GM18520 (cell line): ENCODE measurements at regions not wholly inside any gene's neighbourhood (a gene's known extent, or its start where the extent isn't known, plus 50 kb on each side); places are given as distances from the start of the nearest gene placed in this dataset.
"Not testable (repeated sequence)": the region's sequence is repeated elsewhere in the genome, so short reads cannot be mapped to it uniquely, and the experiment has no call there.

Source experiments
- ATAC-seq: cut with Tn5 transposase; IDR thresholded peaks from one replicate; pipeline ENCODE4 v1.9.1; 2021; ENCODE audit not compliant: unreplicated experiment

GRCh38 chr11:23320131-23320530 is 459.9 kb upstream of the CCDC179 start:
- ATAC-seq: no peak

- ATAC-seq: not testable (repeated sequence)
Observed at GRCh38 chr11:23335586-23335985, 475.3 kb upstream of the CCDC179 start.

DNA sequence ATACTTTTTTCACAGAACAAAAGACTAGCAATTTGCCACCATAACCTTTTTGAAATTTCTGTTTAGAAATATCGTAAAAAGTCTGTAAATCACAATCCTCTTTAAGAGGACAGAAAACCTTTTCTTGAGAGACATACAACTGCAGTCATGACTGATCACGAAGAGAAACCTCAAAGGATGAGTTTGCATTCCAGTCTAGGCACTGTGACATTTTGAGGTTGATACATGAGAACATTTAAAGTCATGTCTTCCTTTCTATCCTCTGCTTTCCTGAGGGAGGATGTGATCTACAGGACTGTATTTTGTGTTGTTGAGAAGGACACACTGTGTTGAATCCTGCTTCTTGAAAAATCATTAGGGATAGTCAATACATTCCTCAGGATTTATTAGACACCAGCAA is 476.7 kb upstream of the CCDC179 start:
- no peak for ATAC-seq

DNA sequence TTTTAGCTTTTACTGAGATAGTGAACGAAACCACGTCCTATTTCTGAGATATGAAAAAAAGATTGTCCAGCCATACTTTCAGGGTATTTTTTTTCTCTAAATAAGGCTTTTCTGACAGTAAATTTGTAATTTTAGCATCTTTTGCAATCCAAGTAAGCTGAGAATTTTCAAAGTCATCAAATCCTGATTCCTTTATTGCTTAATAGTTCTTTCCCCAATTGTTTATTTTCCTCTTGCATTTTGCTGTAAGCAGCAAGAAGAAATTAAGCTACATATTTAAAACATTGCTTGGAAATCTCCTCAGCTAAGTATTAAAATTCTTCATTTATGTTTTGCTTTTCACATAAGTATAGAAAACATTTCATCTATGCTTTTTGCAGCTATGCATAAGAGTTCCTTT is 493.3 kb upstream of the CCDC179 start:
- ATAC-seq: no peak

GRCh38 chr11:23359297-23359696 is 499.0 kb upstream of the CCDC179 start:
- no peak for ATAC-seq

GRCh38 chr11:23364076-23364475 is 503.8 kb upstream of the CCDC179 start:
- no peak for ATAC-seq

DNA sequence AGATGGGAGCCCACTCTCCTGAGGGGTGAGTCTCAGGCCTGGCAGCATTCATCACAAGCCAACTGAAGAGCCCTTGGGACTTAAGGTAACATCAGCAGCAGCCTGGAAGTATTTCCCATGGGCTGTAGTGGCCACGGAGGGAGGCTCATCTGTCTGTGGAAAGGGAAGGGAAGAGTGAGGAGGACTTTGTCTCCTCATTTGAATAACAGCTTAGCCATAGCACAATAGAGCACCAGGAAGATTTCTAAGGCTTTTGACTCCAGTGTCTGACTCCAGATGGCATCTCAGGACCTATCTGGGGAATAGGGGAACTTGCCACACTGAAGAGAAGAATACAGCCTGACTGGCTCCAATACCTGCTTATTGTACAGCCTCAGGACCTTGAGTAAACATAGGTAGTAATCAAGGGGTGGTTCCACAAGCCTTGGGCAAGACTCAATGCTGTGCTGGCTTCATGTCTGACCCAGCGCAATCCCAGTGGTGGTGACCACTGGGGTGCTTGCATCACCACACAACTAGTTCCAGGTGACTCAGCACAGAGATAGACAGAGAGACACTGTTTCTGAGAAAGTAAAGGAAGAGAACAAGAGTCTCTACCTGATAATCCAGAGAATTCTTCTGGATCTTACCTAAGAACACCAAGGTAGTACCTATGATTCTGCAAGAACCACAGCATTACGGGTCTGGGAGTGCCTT is 510.5 kb upstream of the CCDC179 start:
- ATAC-seq: no peak

GRCh38 chr11:23377909-23378308 is 517.6 kb upstream of the CCDC179 start:
- no peak for ATAC-seq

- ATAC-seq: no peak
Observed at GRCh38 chr11:23391031-23391430, 530.8 kb upstream of the CCDC179 start.

- no peak for ATAC-seq
Observed at GRCh38 chr11:23398052-23398451, 537.8 kb upstream of the CCDC179 start.

- no peak for ATAC-seq
Observed at GRCh38 chr11:23399995-23400394, 539.7 kb upstream of the CCDC179 start.

DNA sequence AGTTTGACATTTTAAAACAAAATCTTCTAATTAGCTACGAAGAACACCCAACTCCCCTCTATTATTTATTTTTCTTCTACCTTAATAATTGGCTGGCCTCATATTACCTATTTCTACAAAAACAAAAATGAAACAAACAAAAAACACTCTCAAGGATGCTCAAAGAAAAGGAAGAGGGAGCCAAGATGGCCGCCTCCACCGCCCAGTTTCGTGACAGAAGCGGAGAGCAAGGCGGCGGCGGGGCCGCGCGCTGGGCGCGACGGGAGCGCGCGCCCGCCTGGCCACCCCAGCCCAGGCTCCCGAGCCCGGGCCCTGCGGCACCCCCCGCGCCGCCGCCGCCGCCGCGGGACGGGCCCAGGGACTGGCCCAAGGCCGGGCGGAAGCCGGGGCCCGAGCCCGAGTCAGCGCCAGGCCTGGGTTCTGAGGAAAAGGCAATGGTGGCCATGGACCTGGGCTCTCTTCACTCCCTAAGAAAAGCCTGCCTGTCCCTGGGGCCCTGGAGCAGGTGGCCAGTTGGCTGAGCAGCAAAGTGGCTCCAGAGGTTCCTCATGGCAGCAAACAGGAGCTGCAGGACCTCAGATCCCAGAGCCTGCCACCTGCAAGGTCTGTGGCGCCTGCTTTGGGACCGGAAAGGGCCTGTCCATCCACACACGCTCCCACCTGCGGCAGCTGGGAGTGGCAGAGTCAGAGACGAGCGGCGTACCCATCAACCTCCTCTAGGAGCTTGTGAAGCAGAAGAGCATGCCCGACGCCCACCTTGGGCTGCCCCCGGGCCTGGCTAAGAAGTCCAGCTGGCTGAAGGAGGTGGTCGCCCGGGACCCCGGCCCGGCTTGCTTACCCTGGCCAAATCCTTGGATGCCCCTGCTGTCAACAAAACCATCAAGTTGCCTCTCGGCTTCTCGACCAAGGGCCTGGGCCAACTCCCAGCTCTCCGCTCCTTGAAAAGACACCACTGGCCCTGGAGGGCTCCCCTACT is 543.2 kb upstream of the CCDC179 start:
- no peak for ATAC-seq

DNA sequence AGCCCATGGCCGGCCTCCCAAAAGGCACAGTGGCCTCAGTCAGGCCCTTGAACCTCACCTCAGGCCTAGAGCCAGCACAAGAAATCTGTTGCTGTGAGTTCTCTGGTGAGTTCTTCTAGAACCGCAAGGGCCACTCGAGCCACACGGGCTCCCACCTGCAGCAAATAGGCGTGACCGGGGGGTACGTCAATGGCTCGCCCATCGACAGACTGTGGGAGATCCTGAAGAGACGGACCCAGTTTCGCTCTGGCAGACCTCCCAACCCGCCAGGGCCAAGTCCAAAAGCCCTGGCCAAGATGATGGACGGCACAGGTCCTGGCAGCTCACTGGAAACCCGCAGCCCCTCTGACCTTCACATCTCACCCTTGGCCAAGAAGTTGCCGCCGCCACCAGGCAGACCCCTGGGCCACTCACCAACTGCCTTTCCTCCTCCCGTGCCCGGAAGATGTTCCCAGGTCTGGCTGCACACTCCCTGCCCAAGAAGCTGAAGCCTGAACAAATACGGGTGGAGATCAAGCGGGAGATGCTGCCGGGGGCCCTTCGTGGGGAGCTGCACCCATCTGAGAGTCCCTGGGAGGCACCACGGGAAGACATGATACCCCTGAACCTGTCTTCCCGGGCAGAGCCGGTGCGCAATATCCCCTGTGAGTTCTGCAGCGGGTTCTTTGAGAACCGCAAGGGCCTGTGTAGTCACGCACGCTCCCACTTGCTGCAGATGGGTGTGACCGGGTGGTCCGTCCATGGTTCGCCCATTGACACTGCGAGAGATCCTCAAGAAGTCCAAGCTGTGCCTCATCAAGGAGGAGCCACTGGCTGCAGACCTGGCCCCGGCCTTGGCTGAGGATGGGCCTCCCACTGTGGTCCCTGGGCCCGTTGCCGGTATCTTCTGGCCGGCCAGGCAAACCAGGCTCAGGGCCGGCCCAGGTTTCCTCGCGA is 544.2 kb upstream of the CCDC179 start:
- ATAC-seq: no peak

GRCh38 chr11:23405350-23405937 is 545.2 kb upstream of the CCDC179 start:
- ATAC-seq: no peak

DNA sequence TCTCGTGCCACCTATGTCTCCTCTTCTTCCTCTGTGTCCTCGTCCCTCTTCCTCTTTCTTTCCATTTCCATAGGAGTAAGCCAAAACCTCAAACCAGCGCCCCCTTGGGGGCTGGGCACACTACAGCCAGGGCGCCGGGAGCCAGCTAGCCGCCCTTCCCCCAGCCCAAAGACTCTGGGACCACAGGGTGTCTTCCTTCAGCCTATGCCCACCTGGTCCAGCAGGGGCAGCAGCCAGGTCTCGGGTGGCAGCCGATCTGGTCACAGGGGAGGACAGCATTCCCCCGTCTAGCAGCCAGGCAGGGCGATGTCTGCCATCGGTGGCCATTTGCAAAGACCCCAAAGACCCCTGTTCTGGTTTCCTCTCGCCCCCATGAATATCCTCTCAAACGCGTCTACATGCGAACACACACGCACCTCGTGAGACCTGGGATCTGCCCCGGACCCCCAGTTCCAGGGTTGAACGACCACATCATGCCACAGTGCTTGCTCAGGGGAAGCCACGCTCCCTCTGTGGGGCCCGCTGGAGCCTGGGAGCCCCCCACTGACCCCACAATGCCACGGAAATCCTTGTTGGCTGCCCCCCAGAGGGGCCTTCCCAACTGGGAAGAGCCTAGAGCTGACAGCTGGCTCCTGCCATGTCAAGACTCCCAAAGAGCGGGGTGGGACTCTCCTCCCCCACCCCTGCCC is 546.0 kb upstream of the CCDC179 start:
- ATAC-seq: no peak

- no peak for ATAC-seq
Observed at GRCh38 chr11:23413057-23413456, 552.8 kb upstream of the CCDC179 start.

- no peak for ATAC-seq
Observed at GRCh38 chr11:23423104-23423503, 562.8 kb upstream of the CCDC179 start.

GRCh38 chr11:23423656-23424055 is 563.4 kb upstream of the CCDC179 start:
- ATAC-seq: no peak

DNA sequence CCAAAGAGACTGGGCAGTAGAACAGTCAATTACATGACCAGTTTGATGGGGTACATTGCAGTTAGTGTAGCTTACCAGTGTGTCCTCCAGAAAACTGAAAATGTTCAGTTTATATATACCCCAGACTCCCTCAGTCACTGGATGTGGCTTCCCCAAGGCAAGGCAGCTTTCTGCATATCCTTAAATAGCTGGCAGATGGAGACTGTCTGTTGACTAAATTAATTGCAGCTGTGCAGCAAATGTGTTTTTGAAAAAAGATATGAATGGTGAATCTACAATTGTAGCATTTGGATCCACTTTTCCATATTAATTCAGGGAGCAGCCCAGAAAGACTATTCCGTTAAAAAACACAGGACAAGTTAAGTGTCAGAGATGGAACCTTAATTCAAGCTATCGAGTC is 565.1 kb upstream of the CCDC179 start:
- ATAC-seq: no peak

DNA sequence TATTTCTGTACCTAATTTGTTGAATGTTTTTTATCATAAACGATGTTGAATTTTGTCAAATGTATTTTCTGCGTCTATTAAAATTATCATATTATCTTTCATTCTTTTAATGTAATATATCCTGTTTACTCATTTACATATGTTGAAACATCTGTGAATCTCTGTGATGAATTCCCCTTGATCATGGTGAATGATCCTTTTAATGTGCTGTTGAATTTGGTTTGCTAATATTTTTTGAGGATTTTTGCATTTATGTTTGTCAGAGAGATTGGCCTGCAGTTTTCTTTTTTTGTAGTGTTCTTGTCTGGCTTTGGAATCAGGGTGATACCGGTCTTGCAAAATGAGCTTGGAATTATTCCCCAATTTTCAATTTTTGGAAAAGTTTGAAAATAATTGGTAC is 569.3 kb upstream of the CCDC179 start:
- no peak for ATAC-seq
